Erythroblast (primary cell): ENCODE measurements at regions not wholly inside any gene's neighbourhood (a gene's known extent, or its start where the extent isn't known, plus 50 kb on each side); places are given as distances from the start of the nearest gene placed in this dataset.

Experiments used
- DNase-seq, 2 experiments: peaks; one replicate each; lab custom pipeline; 2025; lab: John Stamatoyannopoulos, UW
- GATA1 ChIP-seq: IDR thresholded peaks from 2 replicates; pipeline ENCODE4 v1.6.1; 2011; ENCODE audit warnings: low read depth, mild to moderate bottlenecking, control low read depth, low read length, moderate library complexity
- POLR2A ChIP-seq: IDR thresholded peaks from 2 replicates; pipeline ENCODE4 v1.6.1; 2011; ENCODE audit warnings: mild to moderate bottlenecking, low read length

- TF ChIP-seq GATA1, result no peak
- no peak for TF ChIP-seq POLR2A
- no peak for DNase-seq
Observed at GRCh38 chr5:141800617-141801016, 77.6 kb downstream of the PCDH1 start.

DNA sequence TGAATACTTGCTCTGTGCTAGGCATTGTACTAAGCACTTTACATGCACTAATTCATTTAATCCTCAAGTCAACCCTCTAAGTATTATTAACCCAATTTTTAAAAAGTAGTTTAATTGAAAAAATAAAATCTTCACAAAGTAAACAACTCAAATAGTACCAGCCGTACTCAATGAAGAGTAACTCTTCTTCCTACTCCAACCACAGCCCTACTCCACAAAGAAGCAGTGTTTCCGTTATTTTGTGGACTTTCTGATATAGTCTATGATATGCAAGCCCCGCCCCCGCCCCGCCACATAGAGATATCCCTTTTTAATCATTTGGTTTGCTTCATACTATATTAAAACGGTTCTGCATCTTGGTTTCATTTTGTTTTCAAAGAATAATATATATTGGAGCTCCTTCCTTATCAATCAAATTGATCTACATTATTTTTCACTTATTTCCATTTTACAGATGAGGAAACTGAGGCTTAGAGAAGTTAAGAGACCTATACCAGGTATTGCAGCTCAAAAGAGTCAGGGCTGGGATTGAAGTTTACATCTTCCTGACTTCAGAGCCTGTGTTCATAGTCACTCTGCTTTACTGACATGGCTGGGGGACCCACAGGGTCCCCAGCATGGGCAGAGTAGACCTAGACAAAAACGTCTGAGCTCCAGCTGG lies 78.6 kb downstream of the PCDH1 start:
- TF ChIP-seq GATA1 (no peak), POLR2A (no peak)
- DNase-seq, result no peak

- DNase-seq, result no peak
- TF ChIP-seq POLR2A, result no peak
Observed at GRCh38 chr5:141797425-141797824, 80.8 kb downstream of the PCDH1 start.

GRCh38 chr5:141795421-141795820 lies 82.8 kb downstream of the PCDH1 start:
- no peak for DNase-seq
- TF ChIP-seq GATA1, result no peak
- TF ChIP-seq POLR2A, result no peak

DNA sequence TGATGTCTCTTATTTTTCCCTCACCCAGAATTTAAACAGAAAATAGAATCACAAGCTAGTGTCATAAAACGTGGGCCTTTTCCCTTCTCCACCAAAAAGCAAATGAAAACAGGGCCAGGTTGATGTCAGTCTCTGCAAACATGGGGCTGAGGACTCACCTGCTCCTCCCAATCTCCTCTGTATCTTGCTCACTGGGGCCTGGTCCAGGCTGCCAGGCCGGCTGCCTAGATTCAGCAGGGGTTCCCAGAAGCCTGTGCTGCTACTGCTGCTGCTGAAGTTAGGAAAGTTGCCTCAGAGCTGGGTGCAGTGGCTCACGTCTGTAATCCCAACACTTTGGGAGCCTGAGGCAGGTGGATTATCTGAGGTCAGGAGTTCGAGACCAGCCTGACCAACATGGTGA lies 84.3 kb downstream of the PCDH1 start:
- TF ChIP-seq GATA1 (no peak), POLR2A (no peak)

DNA sequence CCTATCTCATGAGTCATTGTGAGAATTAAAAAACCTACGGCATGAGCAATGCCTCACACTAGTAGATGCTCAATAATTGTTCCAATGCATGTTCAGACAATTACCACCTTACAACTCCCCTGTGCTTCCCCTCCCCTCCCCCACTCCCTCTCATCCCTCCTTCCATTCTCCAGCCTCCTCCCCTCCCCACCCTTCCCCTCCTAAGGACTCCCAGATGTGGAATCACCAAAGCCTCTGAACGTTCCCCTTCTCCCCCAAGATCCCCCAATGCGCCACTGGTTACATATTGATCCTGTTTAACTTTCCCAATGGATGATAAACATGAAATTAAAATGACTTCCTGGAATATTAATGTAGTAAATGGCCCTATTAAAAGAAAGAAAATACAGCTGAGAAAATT lies 84.8 kb downstream of the PCDH1 start:
- no peak for DNase-seq
- no peak for TF ChIP-seq GATA1

More for the DNA sequence above, 84.3 kb downstream of the PCDH1 start:
- no peak for DNase-seq

DNA sequence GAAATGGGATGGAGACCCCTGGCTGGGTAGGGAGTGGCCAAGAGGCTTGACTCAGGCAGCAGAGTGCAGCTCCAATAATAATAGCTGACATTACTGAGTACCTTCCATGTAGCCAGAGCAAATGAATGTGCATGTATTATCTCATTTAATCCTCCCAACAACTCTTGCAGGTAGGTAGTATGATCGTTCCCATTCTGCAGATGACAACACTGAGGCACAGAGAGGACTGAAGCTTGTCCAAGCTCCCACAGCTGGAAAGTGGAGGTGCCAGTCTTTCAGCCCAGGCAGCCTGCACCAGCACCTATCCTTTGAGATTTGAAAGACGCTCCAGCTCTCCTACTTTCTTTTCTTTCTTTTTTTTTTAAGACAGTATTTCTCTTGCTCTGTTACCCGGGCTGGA lies 87.6 kb downstream of the PCDH1 start:
- TF ChIP-seq GATA1 (no peak), POLR2A (no peak)
- no peak for DNase-seq

DNA sequence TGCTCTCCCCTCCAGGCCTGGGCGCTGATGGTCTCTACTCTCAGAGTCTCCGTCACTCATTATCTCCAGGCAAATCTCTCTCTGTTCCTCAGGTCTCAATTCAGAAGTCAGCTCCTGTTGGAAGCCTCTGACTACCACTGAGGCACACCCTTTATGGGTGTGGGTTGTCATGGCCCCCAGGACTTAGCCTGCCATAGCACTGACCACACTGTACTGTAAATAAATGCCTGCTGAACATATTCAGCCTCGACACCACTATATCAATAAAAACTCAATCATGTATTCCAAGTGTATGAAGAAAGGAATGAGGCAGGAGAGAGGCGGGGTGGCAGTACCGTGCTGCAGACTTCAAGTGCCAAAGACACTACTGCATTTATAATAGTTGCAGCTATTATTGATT lies 88.9 kb downstream of the PCDH1 start:
- DNase-seq, result no peak
- no peak for TF ChIP-seq GATA1
- TF ChIP-seq POLR2A, result no peak

GRCh38 chr5:141788296-141788970 lies 89.8 kb downstream of the PCDH1 start:
- TF ChIP-seq GATA1, result no peak
- TF ChIP-seq POLR2A, result no peak
- DNase-seq, result no peak

DNA sequence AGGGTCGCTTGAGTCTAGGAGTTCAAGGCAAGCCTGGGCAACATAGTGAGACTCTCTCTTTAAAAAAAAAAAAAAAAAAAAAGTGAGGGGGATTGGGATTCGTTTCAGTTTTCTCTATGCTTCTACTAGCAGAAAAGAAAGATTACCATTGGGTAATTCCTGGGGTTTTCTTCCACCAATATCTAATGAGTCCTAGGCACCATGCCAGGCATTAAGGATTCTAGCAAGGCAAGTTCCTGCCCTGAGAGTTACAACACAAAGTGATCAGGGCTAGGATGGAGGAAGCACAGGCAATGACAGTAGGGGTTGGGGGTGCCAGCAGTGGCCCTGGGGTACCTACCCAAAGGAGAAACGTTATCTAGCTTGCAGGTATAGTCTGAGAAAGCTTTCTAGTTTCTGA lies 90.8 kb downstream of the PCDH1 start:
- TF ChIP-seq POLR2A (no peak), GATA1 (no peak)
- no peak for DNase-seq

DNA sequence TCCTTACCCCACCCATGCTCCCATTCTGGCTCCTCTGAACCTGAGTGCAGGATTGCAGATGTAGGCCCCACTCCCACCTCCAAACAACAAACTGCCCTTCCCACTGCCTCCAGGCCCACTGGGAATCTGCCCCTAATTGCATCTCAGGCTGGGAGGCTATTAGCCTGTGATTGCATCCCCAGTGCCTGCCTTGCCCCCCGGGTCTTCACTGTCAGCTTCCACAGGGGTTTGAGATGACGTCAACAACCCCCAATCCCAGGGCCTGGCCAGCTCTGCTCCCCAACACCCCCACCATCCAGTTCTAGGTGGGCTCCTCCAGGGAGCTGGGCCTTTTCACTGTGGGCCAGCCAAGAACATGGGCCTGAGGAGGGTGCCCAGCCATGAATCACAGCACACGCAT lies 91.5 kb downstream of the PCDH1 start:
- no peak for DNase-seq
- no peak for TF ChIP-seq POLR2A
- no peak for TF ChIP-seq GATA1

DNA sequence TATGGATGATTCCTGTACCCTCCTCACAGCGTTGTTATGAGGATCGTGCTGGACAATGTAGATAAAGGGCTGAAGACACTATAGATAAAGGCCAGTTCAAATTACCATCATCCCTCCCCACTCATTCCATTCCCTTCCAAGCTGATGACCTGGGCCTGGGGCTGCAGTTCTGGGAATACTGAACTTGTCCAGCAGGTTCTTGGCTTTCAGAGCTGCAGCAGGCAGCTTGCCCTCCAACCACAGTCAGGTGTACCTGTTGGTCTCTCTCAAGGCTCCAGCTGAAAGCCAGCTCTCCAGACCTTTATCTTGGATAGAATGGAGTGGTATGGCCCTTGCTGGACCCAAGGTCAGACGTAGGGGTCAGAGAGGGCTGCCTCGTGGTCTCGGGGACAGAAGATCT lies 92.5 kb downstream of the PCDH1 start:
- DNase-seq, result no peak
- no peak for TF ChIP-seq POLR2A
- no peak for TF ChIP-seq GATA1

GRCh38 chr5:141785135-141785534 lies 93.1 kb downstream of the PCDH1 start:
- no peak for TF ChIP-seq POLR2A
- TF ChIP-seq GATA1, result no peak
- DNase-seq, result no peak

GRCh38 chr5:141784529-141784928 lies 93.7 kb downstream of the PCDH1 start:
- no peak for DNase-seq
- TF ChIP-seq POLR2A, result no peak
- no peak for TF ChIP-seq GATA1

- TF ChIP-seq POLR2A (no peak), GATA1 (no peak)
- DNase-seq, result no peak
Observed at GRCh38 chr5:141783947-141784296, 94.3 kb downstream of the PCDH1 start.
